GM18867 (cell line): ENCODE measurements at regions not wholly inside any gene's neighbourhood (a gene's known extent, or its start where the extent isn't known, plus 50 kb on each side); places are given as distances from the start of the nearest gene placed in this dataset.

ENCODE experiments used
- ATAC-seq: cut with Tn5 transposase; IDR thresholded peaks from one replicate; pipeline ENCODE4 v1.9.1; 2021; ENCODE audit warnings: mild to moderate bottlenecking, moderate library complexity; ENCODE audit not compliant: unreplicated experiment

DNA sequence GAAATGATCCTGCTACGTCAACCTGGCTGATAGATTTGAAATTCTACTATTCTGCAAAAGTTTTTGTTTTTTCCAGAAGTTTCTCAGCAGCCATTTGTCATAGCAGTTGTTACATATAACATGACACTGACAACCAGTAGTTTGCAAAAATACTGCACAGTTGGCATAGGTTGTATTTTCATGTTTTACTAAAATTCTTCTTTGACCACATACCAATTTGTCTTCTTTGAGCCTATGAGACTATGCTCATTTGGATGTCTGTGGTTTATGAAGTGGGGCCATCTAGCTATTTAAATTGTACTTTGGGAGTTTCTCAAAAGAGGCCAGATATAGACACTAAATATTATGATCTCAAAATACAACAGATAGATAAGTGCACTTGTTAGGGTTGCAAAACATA is 104.9 kb upstream of the PREP start:
- no peak for ATAC-seq

DNA sequence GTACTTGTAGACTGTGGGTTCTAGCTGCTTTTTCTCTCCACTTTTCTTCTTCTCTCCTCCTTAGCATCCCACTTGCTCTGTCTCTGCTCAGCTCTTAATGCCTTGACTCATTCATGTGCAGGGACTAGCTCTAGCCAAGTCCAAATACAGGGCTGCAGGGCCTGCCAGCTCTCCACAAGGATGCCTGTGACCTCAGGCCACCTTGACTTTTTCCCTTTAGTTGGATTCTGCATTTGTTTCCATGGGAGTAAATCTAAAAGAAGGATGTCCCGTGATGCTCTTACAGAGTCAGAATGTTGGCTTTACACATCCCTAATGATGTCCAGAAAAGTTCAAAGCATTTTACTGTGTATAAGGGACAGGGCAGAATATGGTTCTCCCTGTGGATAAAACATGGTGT is 101.8 kb upstream of the PREP start:
- no peak for ATAC-seq

DNA sequence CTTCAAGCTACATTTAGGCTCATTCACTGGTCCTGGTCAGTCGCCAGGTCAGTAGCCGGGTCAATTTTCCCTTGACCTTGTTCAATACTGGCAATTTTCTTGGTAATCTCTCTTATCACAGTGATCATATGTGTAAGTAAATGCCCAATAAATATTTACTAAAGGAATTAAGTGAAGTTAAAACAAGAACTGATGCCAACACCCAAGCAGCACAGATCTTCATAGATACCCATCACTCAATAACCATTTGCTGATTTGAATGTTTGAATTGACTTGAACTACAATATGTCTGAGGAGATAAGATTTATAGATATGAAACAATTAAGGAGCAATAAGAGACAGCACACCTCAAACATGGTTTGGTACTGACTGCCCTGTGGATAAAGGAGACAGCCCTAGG is 100.8 kb upstream of the PREP start:
- no peak for ATAC-seq

DNA sequence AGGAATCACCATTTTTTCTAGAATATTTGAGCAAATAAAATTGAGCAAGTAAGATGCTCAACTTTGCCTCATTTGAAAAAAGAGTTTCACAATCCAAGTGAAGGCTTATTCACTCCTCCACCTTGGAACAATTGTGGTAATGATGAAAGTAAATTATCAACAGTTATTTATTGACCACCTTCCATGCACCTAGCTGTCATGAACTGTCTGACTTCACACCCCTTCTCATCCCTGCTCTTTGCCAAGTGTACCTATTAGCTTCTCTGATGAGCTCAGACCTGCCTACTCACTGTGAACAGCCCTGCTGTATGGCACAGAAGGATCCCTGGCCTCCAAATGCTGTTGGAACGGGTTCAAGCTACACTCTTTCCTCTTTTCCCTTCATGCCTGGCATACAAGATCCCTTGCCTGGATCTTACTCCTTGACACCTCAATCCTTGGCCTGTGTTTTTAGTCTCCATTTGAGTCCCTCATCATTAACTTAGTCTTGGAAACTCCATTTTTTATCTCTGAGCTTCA is 99.0 kb upstream of the PREP start:
- no peak for ATAC-seq

DNA sequence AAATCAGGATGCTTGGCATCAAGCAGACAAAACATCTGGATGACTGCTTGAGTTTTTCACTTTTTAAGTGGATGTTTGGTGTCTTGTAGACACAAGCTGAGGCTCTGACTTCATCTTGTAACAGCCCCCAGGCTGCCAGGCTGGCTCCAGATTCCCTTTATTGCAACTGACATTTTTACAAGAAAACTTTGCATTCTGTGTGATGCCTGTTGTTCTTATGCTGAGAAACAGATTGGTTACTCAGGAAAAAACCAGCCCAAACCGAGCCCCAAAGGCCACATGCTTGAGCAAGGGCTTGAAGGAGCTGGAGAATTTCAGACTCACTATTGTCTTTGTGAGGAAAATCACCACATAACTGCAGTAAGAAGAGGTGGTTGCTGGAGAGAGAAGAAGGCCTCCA is 98.4 kb upstream of the PREP start:
- ATAC-seq, result no peak

DNA sequence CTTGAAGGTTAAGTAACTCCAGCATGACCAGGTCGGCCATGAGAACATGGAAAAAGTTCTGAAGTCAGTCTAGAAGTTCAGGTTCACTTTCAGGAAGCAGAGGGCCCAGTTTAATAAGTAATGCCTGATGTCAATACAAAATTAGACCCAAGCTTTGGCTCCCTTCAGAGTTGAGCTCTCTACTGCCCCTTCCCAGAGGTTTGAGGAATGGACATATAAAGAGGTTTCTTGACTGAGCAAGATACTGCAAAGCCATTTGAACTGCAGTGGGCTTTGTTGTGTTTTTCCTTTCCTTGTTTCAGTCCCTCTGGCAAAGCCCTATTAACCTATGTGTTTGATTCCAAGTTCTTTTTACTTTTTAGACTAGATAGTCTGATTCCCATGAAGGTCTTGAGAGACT is 97.8 kb upstream of the PREP start:
- no peak for ATAC-seq

DNA sequence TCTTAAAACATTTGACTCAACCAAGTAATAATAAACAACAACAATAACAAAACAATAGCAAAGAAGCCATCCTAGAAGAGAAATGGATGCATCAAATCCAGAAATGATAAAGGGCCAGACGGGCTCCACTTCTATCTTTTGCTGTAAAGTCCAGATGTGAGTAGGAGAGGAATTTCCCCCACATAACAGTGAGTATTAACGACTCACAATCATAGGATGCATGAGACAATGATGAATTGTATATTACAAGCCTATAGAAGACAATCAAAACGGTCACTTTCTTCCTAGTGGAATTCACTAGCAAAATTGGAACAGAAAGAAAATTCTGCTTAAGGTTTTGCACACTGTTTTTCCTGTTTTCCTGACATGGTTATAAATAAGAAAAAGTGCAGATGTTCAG is 97.0 kb upstream of the PREP start:
- no peak for ATAC-seq

DNA sequence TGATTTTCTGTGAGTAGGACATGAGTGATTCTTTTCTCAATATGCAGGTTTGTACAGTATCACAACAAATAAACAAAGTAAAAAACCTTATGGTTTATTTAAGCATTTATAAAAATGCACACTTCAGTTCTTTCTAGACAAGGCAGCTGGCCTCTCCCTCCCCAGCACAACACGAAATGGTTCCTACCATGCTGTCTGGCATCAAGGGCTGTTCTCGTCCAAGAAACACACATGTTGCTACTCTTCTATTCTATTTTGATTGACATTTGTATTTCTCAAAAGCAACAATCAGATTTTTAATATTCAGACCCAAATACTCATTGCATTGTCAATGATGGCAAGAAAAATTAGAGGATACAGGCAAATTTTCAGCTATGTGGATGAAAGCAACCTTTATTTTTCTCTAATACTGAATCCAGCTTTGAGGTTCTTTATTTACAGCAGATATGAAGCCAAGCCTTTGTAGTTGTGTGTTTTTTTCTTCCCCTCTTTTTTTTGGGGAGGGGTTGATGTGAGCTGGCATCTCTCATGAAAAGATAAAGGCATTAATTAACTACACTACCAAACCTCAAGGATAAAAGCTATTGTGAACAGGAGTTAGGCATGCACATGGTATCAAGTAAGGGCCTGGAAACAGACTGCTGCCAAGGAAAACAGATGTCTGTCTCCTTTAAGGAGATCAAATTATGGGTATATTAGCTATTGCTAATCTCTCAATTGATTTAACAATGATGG is 96.4 kb upstream of the PREP start:
- ATAC-seq, result no peak

DNA sequence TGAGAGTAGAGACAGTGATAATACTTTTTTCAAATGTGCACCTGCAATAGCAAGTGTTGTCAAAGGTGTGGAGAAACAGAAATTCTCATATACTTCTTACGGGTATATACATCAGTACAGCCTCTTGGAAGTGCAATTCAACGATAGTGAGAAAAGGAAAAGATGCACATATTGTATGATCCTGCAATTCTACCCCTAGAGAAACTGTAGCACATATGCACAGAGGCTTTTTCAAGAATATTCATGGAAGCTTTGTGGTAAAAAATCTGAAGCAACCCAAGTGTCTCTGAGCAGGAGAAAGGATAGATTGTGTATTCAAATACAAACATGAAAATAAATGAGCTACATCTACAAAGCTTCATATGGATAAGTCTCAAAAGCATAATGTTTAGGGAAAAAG is 94.7 kb upstream of the PREP start:
- no peak for ATAC-seq

DNA sequence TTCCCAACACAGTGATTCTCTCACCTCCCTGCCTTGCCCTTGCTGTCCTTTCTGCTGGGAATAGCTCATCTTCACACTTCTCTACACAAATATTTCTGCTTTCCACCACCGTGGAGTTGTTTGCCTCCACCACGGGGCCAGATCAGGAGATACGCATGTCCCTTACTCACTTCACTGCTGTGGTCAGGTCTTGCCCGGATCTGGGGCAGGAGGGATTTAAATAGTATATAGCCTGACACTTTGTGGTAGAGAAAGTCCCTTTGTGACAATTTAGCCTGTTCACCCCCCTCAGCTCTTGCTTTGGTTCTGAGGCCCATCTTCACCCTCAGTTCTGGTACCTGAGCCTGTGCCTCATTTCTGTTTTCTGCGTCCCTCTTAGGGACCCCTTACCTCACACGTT is 92.6 kb upstream of the PREP start:
- peak; percentile 65 for ATAC-seq

DNA sequence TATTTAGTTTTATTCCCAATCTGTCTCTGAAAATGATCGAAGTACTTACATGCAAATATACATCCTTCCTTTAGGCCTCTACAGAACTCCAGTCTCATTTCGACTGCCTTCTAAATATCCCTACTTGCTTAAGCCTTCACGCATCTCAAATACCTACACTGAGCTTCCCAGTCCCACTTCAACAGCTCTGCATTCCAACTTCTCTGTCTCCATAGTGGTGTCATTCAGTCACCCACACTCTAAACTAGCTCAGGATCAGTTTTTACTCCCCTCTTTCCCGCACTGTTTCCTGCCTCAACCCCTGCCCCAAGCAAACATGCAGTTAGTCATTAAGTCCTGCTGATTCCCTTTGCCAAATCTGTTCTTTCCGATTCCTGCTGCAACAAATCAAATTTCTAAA is 91.8 kb upstream of the PREP start:
- ATAC-seq, result no peak

DNA sequence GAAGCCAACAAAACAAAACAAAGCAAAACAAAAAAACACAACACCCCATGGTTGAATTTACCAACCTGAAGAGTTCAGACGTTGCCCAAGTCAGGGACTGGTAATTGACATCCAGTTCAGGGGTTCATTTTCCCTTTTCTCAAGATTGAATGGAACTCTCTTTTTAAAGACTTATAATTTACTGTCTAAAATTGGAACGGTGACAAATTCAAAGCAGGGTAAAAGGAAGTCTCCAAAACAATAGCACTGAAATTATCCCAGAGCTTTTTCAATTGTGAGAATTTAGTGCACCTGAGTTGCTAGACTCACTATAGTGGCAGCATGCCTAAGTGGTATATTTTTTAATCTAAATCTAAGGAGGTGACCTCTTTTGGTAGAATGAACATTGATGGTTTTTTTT is 90.9 kb upstream of the PREP start:
- peak; percentile 16 for ATAC-seq

DNA sequence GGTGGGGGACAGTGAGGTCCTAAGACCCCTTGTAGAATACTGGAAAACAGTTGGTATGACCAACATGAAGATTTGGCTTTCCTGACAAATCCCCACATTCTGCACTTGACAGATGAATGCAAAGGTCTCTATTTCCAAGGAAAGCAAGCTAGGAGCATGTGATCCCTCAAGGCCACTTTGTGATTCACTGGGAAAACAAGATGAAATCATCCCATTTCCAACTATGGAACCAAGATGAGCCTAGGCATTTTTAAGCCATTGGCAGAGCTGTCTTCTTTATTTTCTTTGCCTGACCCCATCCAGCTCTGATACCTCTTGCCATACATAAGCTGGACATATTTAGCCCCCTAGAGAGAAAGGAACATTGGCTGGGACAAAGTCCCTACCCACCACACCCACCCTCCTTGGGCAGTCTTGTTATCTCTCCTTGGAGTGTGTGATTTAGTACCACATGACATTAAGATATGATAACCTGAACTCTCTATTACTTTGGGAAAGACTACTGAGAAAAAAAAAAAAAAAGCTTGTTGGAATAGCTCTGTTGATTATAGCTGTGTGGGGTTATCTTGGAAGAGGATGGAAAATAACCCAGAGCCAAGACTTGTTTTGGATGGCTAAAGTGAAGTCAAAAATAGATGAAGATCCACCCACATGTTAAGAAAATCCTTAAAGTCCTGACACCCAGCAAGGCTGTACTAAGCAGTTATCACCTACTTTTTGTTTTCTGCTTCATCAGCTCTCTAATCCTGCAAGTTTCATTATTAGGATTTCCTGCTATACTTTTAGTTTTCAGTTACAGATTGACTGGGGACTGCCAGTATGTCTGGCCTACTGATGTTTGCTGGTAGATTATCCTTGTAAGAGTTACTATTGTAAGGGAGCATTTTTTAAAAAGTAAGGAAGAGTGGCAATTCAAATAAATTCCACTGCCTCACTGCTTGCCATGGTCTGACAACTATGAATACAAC is 90.1 kb upstream of the PREP start:
- ATAC-seq, result peak; percentile 76

DNA sequence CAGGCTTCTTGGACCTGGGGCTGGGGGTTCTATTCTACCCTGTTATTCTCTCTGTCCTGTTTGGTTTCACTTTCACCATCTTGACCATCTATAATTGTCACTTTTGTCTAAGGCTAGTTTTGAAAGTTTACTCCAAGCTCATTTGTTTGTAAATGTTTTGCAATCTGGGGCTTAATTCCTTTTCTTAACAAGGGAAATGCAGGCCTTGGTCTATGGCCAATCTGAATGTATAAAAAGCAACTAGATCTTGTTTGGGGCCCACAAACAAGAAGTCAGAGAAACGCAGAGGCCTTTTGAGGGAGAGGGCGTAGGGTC is 86.3 kb upstream of the PREP start:
- no peak for ATAC-seq

DNA sequence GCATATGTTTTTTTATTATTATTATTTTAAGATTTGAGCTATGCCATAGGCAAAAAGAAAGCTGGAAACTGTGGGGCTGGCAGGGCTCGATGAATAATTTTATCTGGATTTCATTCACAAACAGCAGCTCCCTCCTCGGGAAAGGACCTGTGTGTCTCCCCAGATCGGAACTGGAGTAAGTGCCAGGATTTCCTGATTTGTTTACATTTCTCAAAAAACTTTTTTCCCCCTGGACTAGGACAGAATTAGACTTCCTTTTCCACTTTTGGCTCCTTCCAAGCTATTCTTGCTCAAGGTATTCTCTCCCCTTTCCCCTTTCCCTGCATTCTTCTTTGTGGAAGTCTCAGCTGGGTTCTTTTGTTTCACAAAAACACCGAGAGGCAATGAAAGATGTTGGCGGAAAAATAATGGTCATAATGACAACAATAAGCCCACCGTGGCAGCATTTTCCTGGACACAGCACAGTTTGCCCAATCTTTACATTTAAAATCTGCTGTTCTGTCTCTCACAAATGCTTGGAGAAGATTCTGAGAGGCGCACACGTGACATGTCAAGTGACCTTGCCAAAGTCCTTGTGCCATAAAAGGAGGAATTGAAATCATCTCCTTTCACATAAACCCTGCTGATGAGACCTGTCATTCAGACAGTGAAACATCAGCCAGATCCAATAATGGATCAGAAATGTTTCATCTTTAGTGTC is 85.8 kb upstream of the PREP start:
- no peak for ATAC-seq

DNA sequence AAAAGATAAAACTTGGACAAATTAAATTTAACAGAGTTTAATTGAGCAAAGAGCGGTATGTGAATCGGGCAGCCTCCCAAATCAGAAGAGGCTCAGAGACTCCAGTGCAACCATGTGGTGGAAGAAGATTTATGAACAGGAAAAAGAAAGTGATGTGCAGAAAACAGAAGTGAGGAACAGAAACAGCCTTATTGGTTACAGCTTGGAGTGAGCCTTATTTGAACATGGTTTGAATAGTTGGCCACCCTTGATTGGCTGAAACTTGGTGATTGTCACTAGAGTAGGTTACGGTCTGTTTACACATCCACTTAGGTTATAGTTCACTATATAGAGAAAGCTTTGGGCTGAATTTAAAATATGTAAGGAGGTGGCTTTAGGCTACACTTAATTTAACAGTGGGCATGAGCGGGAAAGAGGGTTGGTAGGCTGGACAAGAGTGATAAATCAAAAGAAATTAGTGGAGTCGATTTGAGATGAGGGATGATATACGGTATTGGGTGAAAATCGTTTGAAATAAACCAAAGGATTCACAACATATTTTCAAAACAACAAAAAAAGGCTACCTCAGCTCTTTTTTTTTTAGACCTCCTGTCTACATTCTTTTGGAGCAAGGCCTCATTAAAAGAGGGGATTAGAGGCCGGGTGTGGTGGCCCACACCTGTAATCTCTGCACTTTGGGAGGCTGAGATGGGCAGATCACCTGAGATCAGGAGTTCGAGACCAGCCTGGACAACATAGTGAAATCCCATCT is 84.3 kb upstream of the PREP start:
- no peak for ATAC-seq

DNA sequence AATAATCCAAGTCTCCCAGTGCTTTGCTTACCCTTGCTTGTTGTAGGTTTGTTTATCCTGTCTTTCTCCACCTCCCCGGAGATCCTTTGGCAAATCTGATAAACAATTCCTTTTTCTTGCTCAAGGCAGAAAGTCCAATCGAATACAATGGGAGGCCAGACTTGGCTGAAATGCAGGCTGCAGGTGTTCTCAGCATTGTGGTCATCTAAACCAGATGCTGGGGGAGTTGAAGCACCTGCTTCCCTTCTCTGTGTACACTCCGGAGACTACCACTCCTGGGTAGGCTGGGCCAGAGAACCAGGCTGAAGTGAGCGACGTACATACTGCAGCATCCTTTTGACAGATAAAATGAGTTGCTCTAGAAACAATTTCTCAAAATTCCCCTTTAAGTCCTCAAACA is 82.6 kb upstream of the PREP start:
- ATAC-seq, result peak; percentile 67

DNA sequence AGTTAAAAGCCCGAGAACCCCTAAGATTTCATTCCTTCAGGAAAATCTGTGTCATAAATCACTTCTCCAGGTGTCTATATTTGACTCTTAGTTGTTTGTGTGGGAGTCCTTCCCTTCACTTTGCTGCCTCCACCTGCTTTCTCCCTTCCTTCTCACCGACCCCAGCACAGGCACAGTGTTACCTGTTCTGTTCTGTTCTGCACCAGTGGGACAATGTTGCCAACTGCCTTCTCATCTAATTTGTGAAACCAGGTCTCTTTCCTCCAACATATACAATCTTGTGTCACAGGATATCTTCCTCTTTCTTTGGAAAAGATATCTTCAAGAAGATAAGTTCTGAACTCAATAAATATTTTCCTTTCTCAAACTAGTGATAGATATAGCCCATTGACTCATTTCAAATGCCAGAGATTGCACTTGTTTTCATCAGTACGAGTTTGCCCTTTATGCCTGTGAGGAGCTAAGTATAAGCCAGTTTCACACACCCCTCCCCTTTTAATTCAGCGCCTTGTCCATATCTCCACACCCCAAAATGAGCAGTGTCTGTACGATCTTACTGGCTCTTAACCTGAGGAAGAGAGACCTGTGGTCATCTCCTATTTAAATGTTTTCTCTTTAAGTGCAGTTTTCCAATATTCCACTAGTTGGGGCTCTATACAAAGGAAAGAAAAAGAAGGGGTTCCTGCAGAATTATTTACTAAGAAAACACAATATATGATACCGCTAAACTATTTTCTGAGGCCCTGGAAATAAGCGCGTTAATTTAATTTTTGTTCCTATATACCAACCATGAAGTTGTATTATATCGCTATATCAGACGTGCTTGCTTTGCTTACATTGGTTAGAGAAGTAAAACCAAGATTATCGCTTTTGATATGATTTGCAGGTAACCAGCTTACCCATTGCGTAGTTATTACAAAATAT is 81.6 kb upstream of the PREP start:
- no peak for ATAC-seq

DNA sequence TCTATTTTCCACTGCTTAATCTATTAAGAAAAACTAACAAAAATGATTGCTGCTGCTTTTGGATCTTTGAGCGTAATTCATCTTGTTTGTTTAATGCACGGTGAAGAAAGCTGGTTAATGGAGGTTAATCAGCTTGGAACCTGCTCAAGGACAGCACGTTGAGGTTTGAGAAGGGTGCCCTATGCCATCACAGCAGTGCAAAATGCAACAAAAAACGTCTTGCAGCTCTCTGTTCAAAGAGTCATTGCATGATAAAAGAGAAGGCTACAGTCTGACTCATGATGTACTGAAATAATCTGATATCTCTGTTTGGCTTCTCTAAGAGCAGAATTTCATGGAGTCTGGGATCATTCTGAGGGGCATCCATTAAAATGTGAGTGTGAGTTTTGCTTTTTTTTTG is 80.6 kb upstream of the PREP start:
- ATAC-seq, result no peak

DNA sequence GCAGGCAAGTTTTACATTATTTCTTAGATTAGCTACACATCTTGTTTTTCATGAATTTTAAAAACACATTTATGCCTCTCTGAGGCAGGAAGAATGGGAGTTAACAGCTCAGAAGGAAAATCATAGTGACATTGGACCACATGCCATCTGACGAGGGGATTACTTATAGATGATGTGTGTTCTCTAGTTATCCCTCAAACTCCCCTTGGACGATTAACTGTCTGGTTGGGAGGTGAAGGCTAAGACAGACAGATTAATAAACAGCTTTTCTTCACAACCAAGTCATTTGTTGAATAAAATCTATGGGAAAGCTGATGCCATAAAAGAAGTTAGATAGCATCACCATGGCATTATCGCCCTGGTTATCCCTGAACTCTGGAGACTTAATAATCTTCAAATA is 80.0 kb upstream of the PREP start:
- no peak for ATAC-seq
